Stimulated activated CD4-positive, alpha-beta T cell treated with anti-CD3 and anti-CD28 coated beads, Interleukin-4, amount 100 ng/mL, for 48 hours (primary cell): ENCODE measurements at regions not wholly inside any gene's neighbourhood (a gene's known extent, or its start where the extent isn't known, plus 50 kb on each side); places are given as distances from the start of the nearest gene placed in this dataset.

Experiments
- DNase-seq, 2 donors: peaks; one replicate each; pipeline ENCODE4 v3.0.0-alpha.2; 2020; ENCODE audit warnings: low read depth in 2 of 2

GRCh38 chr16:82497139-82497538 is 129.6 kb upstream of the CDH13 start:
- no peak for DNase-seq

GRCh38 chr16:82488460-82488859 is 138.3 kb upstream of the CDH13 start:
- no peak for DNase-seq

DNA sequence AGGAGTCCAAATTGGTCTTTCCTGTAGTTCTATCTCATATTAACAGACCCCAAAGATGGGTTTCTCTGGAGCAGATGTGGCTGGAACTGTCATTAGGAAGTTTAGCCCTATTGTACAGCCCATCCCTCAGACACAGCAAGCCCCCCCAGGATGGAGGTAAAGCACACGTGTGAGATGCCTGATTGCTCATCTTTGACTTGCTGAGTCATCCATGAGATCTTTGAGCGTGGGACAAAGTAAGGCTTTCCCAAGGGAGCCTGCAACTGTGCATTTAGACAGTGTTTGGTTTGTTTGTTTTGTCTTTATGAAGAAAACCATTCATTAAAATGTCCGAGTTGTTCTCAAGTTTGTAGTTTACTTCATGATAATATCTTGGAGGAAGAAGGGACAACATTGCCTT is 145.3 kb upstream of the CDH13 start:
- DNase-seq, result no peak

DNA sequence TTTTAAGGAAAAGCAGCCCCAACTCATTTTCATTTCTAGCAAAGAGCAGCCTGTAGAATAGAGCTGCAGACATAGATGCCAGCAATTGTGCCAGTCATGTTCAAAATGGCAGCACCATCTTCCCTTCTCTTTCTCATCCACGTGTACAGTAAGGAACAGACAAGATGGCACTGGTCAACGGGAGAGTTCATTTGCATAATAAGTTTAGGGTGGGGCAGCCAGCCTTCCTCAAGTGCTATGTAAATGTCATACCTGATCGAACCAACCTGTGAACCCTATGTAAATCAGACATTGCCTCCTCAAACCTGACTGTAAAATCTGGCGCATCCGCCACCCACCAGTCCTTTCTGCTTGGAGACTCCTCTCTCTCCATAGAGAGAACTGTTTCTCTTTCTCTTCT is 150.0 kb upstream of the CDH13 start:
- DNase-seq, result no peak

DNA sequence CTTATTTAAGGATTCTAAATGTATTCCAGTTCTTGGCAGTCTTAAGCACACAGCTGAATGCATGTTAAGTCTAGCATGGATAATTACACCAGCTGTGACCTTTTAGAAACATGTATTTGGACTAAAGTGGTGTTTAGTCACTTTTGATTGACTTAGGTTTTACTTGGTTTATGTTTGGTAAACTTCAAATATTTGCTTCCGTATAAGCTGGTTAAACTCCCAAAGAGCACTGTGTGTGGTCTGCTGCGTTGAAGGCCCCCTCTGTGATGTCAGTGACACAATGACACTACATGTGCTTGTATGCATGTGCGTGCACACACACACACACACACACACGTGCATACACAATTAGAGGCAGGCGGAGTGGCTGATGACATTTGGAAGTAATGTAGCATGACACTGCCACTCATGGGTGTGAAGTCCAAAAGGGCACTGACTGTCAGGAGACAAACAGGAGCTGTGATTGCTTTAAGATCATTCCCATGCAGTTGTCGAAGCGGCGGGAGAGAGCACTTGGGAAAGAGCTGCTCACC is 156.1 kb upstream of the CDH13 start:
- DNase-seq, result no peak

- DNase-seq, result no peak
Observed at GRCh38 chr16:82470016-82470415, 156.8 kb upstream of the CDH13 start.

DNA sequence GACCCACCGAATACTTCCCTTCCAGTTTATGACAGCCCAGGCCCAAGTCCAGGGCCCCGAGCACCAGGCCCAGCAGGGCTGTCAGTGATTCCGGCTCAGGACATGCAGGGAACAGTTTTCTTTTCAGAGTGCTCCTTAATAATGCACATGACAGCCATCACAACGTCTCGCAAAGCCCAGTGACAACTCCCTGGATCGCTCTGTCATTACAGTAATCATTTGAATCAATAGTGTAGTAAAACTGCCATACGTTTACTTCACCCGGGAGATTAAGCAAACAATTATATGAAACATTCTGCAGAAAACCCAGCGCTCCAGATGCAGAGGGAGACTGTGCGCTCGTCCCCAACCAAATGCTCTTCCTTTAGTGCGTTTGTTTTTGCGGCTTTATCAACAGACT is 162.6 kb upstream of the CDH13 start:
- DNase-seq, result no peak

DNA sequence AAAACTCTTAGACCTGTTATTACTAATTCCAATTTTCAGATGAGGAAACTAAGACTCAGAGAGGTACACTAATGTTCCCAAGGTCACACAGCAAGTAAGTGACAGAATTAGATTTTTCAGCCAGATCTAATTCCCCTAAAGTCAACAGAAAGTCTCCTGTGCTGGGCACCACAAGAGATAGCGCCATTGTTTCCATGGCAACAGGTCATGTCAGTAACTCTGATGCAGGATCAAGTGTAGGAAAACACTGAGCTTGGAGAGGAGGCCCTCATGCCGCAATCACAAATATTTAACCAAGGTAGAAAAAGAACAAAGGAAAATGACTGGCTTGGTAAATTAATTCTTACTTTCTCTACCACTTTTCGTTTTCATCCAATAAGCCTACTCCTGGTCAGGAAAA is 166.0 kb upstream of the CDH13 start:
- DNase-seq, result no peak

DNA sequence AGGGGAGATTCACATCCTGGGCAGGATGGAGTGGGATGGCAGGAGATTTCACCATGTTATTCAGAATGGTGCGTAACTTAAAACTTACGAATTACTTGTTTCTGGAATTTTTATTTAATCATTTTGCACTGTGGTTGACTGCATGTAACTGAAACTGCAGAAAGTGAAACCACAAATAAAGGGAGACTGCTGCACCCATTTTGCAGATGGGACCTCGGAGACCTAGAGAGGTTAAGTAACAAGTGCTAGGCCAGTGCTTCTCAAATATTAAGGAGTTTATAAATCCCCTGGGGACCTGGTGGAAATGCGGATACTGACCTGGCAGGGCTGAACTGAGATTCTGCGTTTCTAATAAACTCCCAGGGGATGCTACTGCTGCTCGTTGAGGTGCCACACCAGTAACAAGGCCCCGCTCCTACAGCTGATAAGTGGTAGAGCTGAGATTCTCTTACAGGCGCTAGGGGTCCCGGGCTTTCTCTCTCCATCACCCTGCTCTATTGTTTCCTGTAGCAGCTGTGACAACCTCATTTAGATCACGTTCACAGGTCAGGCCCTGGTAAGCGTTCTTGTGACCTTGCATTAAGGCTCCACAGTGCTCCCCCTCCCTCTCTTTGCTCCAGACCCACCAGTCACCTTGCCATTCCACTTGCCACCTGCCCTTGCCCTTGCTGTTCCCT is 167.1 kb upstream of the CDH13 start:
- DNase-seq, result no peak

GRCh38 chr16:82456683-82457082 is 170.1 kb upstream of the CDH13 start:
- peak; percentile 9 to 17 for DNase-seq

GRCh38 chr16:82454566-82454965 is 172.2 kb upstream of the CDH13 start:
- DNase-seq, result no peak

DNA sequence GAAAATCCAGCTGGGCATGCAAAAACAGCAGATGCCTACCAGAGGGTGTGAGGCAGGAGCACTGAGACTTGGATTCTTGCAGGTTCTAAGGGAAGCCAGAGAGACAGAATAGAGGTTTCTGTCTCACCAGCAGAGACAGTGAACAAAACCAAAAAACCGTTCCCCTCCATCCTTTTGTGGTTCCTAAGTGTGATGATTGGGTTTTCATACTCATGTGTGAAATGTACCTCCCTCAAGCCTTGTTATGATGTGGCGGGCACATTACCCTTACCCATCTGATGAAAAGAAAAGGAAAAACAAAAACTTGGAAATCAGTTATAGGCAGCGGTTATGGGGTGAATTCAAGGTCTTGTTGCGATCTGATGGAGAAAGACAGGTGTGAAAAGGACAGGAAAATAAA is 172.6 kb upstream of the CDH13 start:
- no peak for DNase-seq

DNA sequence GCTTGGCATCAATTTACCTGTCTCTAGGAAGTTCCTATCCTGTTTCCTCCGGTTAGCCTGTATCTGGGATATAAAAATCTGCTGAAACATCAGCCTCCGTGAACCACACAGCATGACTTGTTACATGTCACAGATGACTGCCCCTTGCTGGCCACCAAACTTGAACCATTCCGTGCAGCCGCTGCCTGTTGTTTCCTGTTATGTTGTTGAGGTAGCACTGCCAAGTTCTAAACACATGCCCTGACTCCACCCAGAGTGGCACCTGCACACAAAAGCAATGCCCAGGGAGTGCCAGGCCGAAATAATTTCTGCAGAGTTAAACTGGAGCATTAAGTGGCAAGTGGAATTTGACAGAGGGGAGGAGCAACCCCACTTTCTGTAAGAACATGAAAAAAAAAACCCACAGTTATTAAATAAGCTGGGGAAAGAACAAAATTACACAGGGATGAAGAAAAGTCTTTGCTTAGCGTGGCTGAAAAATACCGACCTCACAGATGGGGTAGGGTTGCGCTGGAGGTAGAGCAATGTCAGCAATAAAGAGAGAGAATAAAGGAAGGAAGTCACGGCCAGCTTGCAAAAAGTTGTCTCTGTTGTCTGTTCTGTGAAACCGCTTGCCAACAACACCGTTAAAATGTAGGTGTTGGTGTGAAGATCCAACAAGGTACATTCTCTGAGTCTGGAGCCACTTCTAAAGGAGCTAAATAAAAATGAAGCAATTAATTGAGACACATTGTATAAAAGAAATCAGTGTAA is 174.6 kb upstream of the CDH13 start:
- no peak for DNase-seq

- DNase-seq, result no peak
Observed at GRCh38 chr16:82451449-82451848, 175.3 kb upstream of the CDH13 start.

DNA sequence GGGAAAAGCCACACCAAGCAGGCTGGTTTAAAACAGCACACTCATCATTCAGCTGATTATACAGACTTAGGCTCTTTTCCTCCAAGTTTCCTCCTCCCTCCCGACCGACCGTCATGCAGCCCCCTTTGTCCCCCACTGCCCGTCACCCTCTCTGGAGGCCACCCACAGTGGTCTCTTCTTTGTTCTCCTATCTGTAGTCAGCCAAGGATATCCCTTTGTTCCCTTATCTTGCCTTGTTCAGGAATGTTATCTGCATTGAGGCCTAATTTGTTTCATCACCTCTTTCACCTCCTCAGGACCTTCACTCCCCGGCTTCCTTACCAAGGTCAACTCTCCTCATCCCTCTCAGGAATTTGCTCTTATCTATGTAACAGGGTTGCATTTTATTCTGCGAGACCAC is 186.4 kb upstream of the CDH13 start:
- DNase-seq, result no peak

GRCh38 chr16:82439678-82440293 is 187.0 kb upstream of the CDH13 start:
- DNase-seq, result no peak

DNA sequence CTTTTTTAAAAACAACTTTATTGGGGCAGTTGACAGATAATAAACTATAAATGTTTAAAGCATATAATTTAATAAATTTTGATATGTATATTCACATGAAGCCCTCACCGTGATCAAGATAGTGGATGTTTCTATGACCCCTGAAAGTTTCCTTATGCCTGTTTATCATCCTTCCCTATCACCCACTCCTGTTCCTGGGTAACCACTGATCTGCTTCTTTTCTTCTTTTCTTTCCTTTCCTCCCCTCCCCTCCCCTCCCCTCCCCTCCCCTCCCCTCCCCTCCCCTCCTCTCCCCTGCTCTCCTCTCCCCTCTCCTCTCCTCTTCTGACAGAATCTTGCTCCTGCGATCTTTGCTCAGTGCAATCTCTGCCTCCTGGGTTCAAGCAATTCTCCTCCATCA is 193.7 kb upstream of the CDH13 start:
- no peak for DNase-seq

- DNase-seq, result no peak
Observed at GRCh38 chr16:82432261-82432660, 194.5 kb upstream of the CDH13 start.

DNA sequence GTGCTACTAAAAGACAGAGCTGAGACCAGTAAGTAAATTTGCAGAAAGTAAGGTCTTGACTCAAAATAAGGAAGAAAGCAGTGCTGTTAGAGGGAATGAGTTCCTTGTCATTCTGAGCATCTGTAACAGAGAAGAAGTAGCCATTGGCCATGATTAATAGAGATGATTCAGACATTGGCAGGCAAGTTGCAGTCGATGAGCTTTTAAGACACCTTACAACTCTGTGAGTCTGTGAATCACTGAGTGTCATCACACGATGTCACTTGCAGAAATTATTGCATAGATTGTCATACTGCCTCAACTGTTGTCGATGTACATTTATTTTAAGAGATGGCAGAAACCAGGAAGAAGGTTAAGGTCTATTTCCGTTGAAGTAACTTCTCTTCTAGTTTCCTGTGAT is 201.1 kb upstream of the CDH13 start:
- DNase-seq, result no peak

- DNase-seq, result no peak
Observed at GRCh38 chr16:82421851-82422250, 204.9 kb upstream of the CDH13 start.

GRCh38 chr16:82419332-82419731 is 207.4 kb upstream of the CDH13 start:
- DNase-seq, result no peak

- DNase-seq, result no peak
Observed at GRCh38 chr16:82414476-82414875, 212.3 kb upstream of the CDH13 start.

- DNase-seq, result no peak
Observed at GRCh38 chr16:82412770-82413169, 214.0 kb upstream of the CDH13 start.
